HCT116 (cell line): ENCODE measurements at regions not wholly inside any gene's neighbourhood (a gene's known extent, or its start where the extent isn't known, plus 50 kb on each side); places are given as distances from the start of the nearest gene placed in this dataset.

Experiments used
- ATAC-seq: fragments of 200-7000 bp; cut with Tn5 transposase; 2 replicates; pipeline ENCODE4 v1.9.1; 2020; ENCODE audit warnings: mild to moderate bottlenecking, moderate library complexity
- BruUV-seq: library from RNA; stranded (reverse); fragments of 400-500 nt; replicated peaks from 2 replicates; lab custom pipeline; 2021; lab: Mats Ljungman, UMichigan
- CTCF ChIA-PET: fragments of 300-600 bp; sonication (Branson Sonifier 250); formaldehyde crosslinking; loops from one replicate; lab custom pipeline; 2021; ENCODE audit warnings: antibody characterized with exemption; lab: Charles Lee
- POLR2A ChIA-PET: fragments of 300-600, 350-600 bp; sonication (Branson Sonifier 250); formaldehyde crosslinking; loops from one replicate; lab custom pipeline; 2021; ENCODE audit warnings: antibody characterized with exemption; lab: Charles Lee
- RAD21 ChIA-PET, 2 experiments: fragments of 300-600 bp; sonication (Branson Sonifier 250); formaldehyde crosslinking; loops; one replicate each; lab custom pipeline; 2023; ENCODE audit warnings: low total read pairs in 2 of 2; ENCODE audit not compliant: uncharacterized antibody in 2 of 2, unreplicated experiment in 2 of 2, low non-redundant PET in 1 of 2; lab: Charles Lee
- DNase-seq: peaks from one replicate; pipeline ENCODE4 v3.0.0-alpha.2; 2010; ENCODE audit warnings: low read depth, low spot score
- H2AFZ ChIP-seq: fragments of 200-600 bp; shearing (Covaris generic), sonication (generic); 2 replicates; pipeline ENCODE4 v1.6.1; 2017; ENCODE audit warnings: low read depth, mixed run types, mixed read lengths, antibody characterized with exemption, low read length; ENCODE audit not compliant: poor library complexity, severe bottlenecking
- H3K27ac ChIP-seq: 2 replicates; pipeline ENCODE4 v1.5.1; 2012; ENCODE audit warnings: low read depth, low read length
- H3K27me3 ChIP-seq: fragments of 200-600 bp; sonication (generic); 2 replicates; pipeline ENCODE4 v1.6.1; 2016; ENCODE audit warnings: mixed run types, low read length, mixed read lengths; ENCODE audit not compliant: insufficient read depth
- H3K36me3 ChIP-seq, 2 experiments: fragments of 200-500 bp in 1 of 2; fragments of 200-600 bp in 1 of 2; sonication (Bioruptor generic) in 1 of 2; sonication (generic) in 1 of 2; 2 replicates each; pipeline versions ENCODE4 v1.5.1 to v1.6.1; 2014 to 2016; ENCODE audit warnings: low read length in 2 of 2, inconsistent platforms in 1 of 2, mixed read lengths in 1 of 2, mixed run types in 1 of 2; ENCODE audit not compliant: insufficient read depth in 2 of 2, control insufficient read depth in 1 of 2
- H3K4me1 ChIP-seq, 2 experiments: fragments of 200-600 bp in 1 of 2; sonication (generic) in 1 of 2; 2 replicates each; pipeline versions ENCODE4 v1.5.1 to v1.6.1; 2012 to 2017; ENCODE audit warnings: low read length in 2 of 2, inconsistent platforms in 1 of 2, mild to moderate bottlenecking in 1 of 2, mixed read lengths in 1 of 2, mixed run types in 1 of 2, moderate library complexity in 1 of 2; ENCODE audit not compliant: insufficient read depth in 2 of 2, control insufficient read depth in 1 of 2
- H3K4me2 ChIP-seq: fragments of 200-600 bp; sonication (generic); 2 replicates; pipeline ENCODE4 v1.6.1; 2017; ENCODE audit warnings: mixed run types, low read length, mixed read lengths
- H3K4me3 ChIP-seq, 2 experiments: fragments of 200-600 bp in 1 of 2; sonication (generic) in 1 of 2; replicated peaks in 1 of 2; 2 replicates each; pipeline ENCODE4 v1.5.1; 2011 to 2016; ENCODE audit warnings: low read length in 2 of 2, control low read depth in 1 of 2, low read depth in 1 of 2, mild to moderate bottlenecking in 1 of 2, mixed read lengths in 1 of 2, mixed run types in 1 of 2
- H3K79me2 ChIP-seq: fragments of 200-600 bp; sonication (generic); 2 replicates; pipeline ENCODE4 v1.6.1; 2017; ENCODE audit warnings: mild to moderate bottlenecking, mixed run types, low read length, moderate library complexity, mixed read lengths; ENCODE audit not compliant: insufficient read depth
- H3K9ac ChIP-seq: fragments of 200-600 bp; sonication (generic); 2 replicates; pipeline ENCODE4 v1.6.1; 2016; ENCODE audit warnings: low read length, mixed read lengths
- H3K9me2 ChIP-seq: fragments of 200-600 bp; sonication (generic), shearing (Covaris generic); 2 replicates; pipeline ENCODE4 v1.6.1; 2017; ENCODE audit warnings: mixed run types, mild to moderate bottlenecking, moderate library complexity; ENCODE audit not compliant: insufficient read depth
- H3K9me3 ChIP-seq, 2 experiments: fragments of 200-500 bp in 1 of 2; fragments of 200-600 bp in 1 of 2; sonication (Bioruptor generic) in 1 of 2; sonication (generic) in 1 of 2; 2 replicates each; pipeline ENCODE4 v1.6.1; 2014 to 2017; ENCODE audit warnings: low read length in 2 of 2, mixed read lengths in 2 of 2, inconsistent platforms in 1 of 2, low read depth in 1 of 2, mild to moderate bottlenecking in 1 of 2, mixed run types in 1 of 2, moderate library complexity in 1 of 2; ENCODE audit not compliant: control insufficient read depth in 1 of 2, insufficient read depth in 1 of 2
- H4K20me1 ChIP-seq: fragments of 200-600 bp; sonication (generic), shearing (Covaris generic); 2 replicates; pipeline ENCODE4 v1.6.1; 2017; ENCODE audit warnings: mixed run types, mild to moderate bottlenecking, moderate library complexity; ENCODE audit not compliant: insufficient read depth
- CBX3 ChIP-seq: IDR thresholded peaks from 2 replicates; pipeline ENCODE4 v1.6.1; 2012; ENCODE audit warnings: low read depth
- CEBPB ChIP-seq: IDR thresholded peaks from 2 replicates; pipeline ENCODE4 v1.6.1; 2012; ENCODE audit warnings: low read depth
- EGR1 ChIP-seq: IDR thresholded peaks from 2 replicates; pipeline ENCODE4 v1.6.1; 2012; ENCODE audit warnings: low read depth
- ELF1 ChIP-seq: IDR thresholded peaks from 2 replicates; pipeline ENCODE4 v1.6.1; 2012; ENCODE audit warnings: low read depth, borderline replicate concordance
- EZH2 ChIP-seq: fragments of 200-600 bp; sonication (generic); IDR thresholded peaks from 2 replicates; pipeline ENCODE4 v1.6.1; 2017; ENCODE audit warnings: antibody characterized with exemption, mixed run types
- EZH2phosphoT487 ChIP-seq: fragments of 200-600 bp; IDR thresholded peaks from 2 replicates; pipeline ENCODE4 v1.6.1; 2018; ENCODE audit warnings: antibody characterized with exemption, borderline replicate concordance
- JUND ChIP-seq: IDR thresholded peaks from 2 replicates; pipeline ENCODE4 v1.6.1; 2012
- POLR2A ChIP-seq: IDR thresholded peaks from 2 replicates; pipeline ENCODE4 v1.7.0; 2011; ENCODE audit warnings: borderline replicate concordance; ENCODE audit not compliant: insufficient read depth, insufficient read length; ENCODE audit errors: extremely low read depth
- POLR2AphosphoS5 ChIP-seq: IDR thresholded peaks from 2 replicates; pipeline ENCODE4 v1.6.1; 2011; ENCODE audit warnings: mild to moderate bottlenecking, low read depth, low read length, moderate library complexity
- RAD21 ChIP-seq: IDR thresholded peaks from 2 replicates; pipeline ENCODE4 v1.6.1; 2012; ENCODE audit warnings: low read depth, mild to moderate bottlenecking
- SIN3A ChIP-seq: IDR thresholded peaks from 2 replicates; pipeline ENCODE4 v1.6.1; 2012; ENCODE audit warnings: low read depth
- SP1 ChIP-seq: IDR thresholded peaks from 2 replicates; pipeline ENCODE4 v1.6.1; 2012; ENCODE audit warnings: low read depth
- TCF7L2 ChIP-seq: IDR thresholded peaks from 2 replicates; pipeline ENCODE4 v1.7.0; 2011; ENCODE audit warnings: borderline replicate concordance, inconsistent platforms; ENCODE audit not compliant: insufficient read depth, insufficient read length; ENCODE audit errors: extremely low read depth
- YY1 ChIP-seq: IDR thresholded peaks from 2 replicates; pipeline ENCODE4 v1.6.1; 2011; ENCODE audit warnings: low read length, low read depth, moderate library complexity, mild to moderate bottlenecking; ENCODE audit not compliant: insufficient replicate concordance; ENCODE audit errors: extremely low read depth
- ZFX ChIP-seq: fragments of 450-650 bp; IDR thresholded peaks from 2 replicates; pipeline ENCODE4 v1.6.1; 2017
- ZNF274 ChIP-seq: fragments of 200-500 bp; sonication (Bioruptor generic); IDR thresholded peaks from 2 replicates; pipeline ENCODE4 v1.6.1; 2014; ENCODE audit warnings: mild to moderate bottlenecking, low read depth, low read length, inconsistent platforms
- intact Hi-C: fragments of 100-400 bp; cut with micrococcal nuclease; formaldehyde crosslinking; loops from 2 replicates; pipeline ENCODE4 v1.10.0; 2022
- TF ChIP-seq, protein P1 (sequence below): IDR thresholded peaks from 2 replicates; pipeline ENCODE4 v1.6.1; 2012; ENCODE audit warnings: low read depth
- TF ChIP-seq, protein P2 (sequence below): IDR thresholded peaks from 2 replicates; pipeline ENCODE4 v1.6.1; 2011; ENCODE audit warnings: mild to moderate bottlenecking, low read length, moderate library complexity; ENCODE audit not compliant: insufficient replicate concordance; ENCODE audit errors: extremely low read depth
- TF ChIP-seq, protein P3 (sequence below): IDR thresholded peaks from 2 replicates; pipeline ENCODE4 v1.6.1; 2012
- TF ChIP-seq, protein P4 (sequence below): IDR thresholded peaks from 2 replicates; pipeline ENCODE4 v1.6.1; 2012

DNA sequence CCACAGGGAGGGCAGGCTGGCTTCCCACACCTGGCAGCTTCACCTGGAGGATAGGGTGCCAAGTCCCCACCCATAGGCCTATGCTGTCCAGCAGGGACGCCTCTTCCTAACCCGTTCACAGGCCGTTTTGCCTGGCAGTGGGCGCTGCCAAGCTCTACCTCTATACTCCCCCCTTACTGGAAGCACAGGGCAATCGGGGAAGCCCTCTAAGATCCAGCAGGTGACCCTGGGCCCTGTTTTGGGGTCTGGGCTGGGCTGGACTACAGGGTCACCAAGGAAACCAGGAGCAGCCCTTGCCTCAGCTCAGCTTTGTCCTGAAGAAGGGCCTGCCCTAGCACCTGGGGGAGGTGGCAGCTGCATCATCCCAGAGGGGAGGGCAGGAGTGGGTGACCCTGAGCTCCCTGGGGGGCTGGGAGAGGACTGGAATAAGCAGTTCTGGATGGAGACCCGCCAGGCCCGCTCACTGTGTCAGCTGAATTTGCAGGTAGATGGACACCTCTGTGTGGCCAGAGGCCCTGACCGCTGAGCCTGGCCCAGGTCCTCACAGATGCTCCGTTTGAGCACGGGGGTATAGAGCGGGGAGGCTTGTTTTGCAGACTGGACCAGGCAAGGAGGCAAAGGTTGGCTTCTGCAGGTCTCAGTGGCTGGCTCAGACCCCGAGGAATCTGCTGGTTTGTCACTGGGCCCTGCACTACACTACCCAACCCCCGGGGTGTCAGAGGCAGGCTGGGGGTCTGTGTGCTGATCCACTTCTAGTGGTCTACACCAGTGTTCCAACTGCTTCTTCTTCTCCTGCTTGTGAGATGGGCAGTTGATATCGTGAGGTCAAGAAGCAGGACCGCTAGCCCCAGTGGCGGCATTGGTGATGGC is 163.1 kb downstream of the ASB1 start:
- ATAC-seq (0 out of 2 replicates have a peak, but pooled peaks have one; percentile 25), DNase-seq (no peak)
- no peak for TF ChIP-seq JUND
- TF ChIP-seq EGR1: no peak
- no peak for TF ChIP-seq POLR2AphosphoS5
- TF ChIP-seq, protein P1, sequence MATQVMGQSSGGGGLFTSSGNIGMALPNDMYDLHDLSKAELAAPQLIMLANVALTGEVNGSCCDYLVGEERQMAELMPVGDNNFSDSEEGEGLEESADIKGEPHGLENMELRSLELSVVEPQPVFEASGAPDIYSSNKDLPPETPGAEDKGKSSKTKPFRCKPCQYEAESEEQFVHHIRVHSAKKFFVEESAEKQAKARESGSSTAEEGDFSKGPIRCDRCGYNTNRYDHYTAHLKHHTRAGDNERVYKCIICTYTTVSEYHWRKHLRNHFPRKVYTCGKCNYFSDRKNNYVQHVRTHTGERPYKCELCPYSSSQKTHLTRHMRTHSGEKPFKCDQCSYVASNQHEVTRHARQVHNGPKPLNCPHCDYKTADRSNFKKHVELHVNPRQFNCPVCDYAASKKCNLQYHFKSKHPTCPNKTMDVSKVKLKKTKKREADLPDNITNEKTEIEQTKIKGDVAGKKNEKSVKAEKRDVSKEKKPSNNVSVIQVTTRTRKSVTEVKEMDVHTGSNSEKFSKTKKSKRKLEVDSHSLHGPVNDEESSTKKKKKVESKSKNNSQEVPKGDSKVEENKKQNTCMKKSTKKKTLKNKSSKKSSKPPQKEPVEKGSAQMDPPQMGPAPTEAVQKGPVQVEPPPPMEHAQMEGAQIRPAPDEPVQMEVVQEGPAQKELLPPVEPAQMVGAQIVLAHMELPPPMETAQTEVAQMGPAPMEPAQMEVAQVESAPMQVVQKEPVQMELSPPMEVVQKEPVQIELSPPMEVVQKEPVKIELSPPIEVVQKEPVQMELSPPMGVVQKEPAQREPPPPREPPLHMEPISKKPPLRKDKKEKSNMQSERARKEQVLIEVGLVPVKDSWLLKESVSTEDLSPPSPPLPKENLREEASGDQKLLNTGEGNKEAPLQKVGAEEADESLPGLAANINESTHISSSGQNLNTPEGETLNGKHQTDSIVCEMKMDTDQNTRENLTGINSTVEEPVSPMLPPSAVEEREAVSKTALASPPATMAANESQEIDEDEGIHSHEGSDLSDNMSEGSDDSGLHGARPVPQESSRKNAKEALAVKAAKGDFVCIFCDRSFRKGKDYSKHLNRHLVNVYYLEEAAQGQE: no peak
- TF ChIP-seq, protein P2, sequence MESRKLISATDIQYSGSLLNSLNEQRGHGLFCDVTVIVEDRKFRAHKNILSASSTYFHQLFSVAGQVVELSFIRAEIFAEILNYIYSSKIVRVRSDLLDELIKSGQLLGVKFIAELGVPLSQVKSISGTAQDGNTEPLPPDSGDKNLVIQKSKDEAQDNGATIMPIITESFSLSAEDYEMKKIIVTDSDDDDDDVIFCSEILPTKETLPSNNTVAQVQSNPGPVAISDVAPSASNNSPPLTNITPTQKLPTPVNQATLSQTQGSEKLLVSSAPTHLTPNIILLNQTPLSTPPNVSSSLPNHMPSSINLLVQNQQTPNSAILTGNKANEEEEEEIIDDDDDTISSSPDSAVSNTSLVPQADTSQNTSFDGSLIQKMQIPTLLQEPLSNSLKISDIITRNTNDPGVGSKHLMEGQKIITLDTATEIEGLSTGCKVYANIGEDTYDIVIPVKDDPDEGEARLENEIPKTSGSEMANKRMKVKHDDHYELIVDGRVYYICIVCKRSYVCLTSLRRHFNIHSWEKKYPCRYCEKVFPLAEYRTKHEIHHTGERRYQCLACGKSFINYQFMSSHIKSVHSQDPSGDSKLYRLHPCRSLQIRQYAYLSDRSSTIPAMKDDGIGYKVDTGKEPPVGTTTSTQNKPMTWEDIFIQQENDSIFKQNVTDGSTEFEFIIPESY: no peak
- TF ChIP-seq EZH2: no peak
- TF ChIP-seq TCF7L2: no peak
- TF ChIP-seq YY1: no peak
- no peak for TF ChIP-seq RAD21
- no peak for TF ChIP-seq CBX3
- TF ChIP-seq, protein P3, sequence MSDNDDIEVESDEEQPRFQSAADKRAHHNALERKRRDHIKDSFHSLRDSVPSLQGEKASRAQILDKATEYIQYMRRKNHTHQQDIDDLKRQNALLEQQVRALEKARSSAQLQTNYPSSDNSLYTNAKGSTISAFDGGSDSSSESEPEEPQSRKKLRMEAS: no peak
- no peak for TF ChIP-seq ELF1
- no peak for TF ChIP-seq ZFX
- TF ChIP-seq, protein P4, sequence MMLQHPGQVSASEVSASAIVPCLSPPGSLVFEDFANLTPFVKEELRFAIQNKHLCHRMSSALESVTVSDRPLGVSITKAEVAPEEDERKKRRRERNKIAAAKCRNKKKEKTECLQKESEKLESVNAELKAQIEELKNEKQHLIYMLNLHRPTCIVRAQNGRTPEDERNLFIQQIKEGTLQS: no peak
- no peak for TF ChIP-seq POLR2A
- TF ChIP-seq ZNF274: no peak
- TF ChIP-seq SP1: no peak
- TF ChIP-seq SIN3A: no peak
- TF ChIP-seq CEBPB: no peak
- no peak for TF ChIP-seq EZH2phosphoT487
- H3K27me3 ChIP-seq: no peaks in the 10 kb centered on the region
- H3K79me2 ChIP-seq: no peaks in the 10 kb centered on the region
- no peaks in the 10 kb centered on the region for H3K9me3 ChIP-seq
- H3K27ac ChIP-seq: no peak overlapping the region
- H4K20me1 ChIP-seq: no peaks in the 10 kb centered on the region
- no peak overlapping the region for H3K4me2 ChIP-seq
- CTCF ChIA-PET: no interaction called here
- no TSS peak for BruUV-seq
- no peak overlapping the region for H2AFZ ChIP-seq
- H3K36me3 ChIP-seq: no peaks in the 10 kb centered on the region
- no peak overlapping the region for H3K4me3 ChIP-seq
- H3K9ac ChIP-seq: no peak overlapping the region
- intact Hi-C loops: no loop called here
- RAD21 ChIA-PET: no interaction called here
- H3K9me2 ChIP-seq: no peaks in the 10 kb centered on the region
- H3K4me1 ChIP-seq: peaks cover 0 to 6% of the 10 kb centered on the region in 2 experiments; a peak in 1 of 4 replicates
- POLR2A ChIA-PET: no interaction called here
